ENCODE measurements at regions not wholly inside any gene's neighbourhood (a gene's known extent, or its start where the extent isn't known, plus 50 kb on each side); places are given as distances from the start of the nearest gene placed in this dataset.
"Not testable (repeated sequence)": the region's sequence is repeated elsewhere in the genome, so short reads cannot be mapped to it uniquely, and the experiment has no call there.

GRCh38 chr4:66572949-66573348, 902.7 kb upstream of the EPHA5 start:
- DNase-seq (ENCODE audit: low read depth in 4 of 4, low spot score in 3 of 4), result no peak

DNA sequence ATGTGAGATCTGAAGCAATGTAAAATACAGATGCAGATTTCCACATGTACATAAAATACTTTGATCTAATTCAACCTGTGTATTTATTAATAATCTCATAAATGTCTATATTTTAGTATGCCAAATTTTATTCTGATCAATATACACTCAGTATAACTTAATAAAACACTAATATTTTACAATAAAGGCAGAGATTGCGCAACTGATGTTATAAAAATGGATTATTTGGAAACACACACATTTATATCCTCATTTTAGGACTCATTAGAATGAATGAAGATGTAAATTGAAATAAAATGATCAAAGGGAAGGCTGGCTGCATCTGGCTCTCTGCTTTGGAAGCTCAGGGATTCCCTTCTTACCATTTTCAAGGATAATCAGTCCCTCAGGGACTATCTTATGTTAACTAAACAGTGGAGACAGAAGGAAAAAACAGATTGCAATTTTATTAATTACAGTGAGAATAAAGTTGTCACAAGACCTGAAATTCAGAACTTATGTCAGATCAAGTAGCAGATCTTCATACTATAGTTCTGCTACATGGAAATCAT, 900.9 kb upstream of the EPHA5 start:
- no peak for DNase-seq (ENCODE audit: low read depth in 4 of 4, low spot score in 3 of 4)

GRCh38 chr4:66569228-66569627, 898.9 kb upstream of the EPHA5 start:
- DNase-seq (ENCODE audit: low read depth in 4 of 4, low spot score in 3 of 4), result no peak

- DNase-seq (ENCODE audit: low read depth in 4 of 4, low spot score in 3 of 4), result no peak
Measured at GRCh38 chr4:66568431-66568830, 898.1 kb upstream of the EPHA5 start.

GRCh38 chr4:66568001-66568400, 897.7 kb upstream of the EPHA5 start:
- no peak for DNase-seq (ENCODE audit: low read depth in 4 of 4, low spot score in 3 of 4)

- DNase-seq (ENCODE audit: low read depth in 4 of 4, low spot score in 3 of 4), result no peak
Measured at GRCh38 chr4:66567551-66567950, 897.3 kb upstream of the EPHA5 start.

DNA sequence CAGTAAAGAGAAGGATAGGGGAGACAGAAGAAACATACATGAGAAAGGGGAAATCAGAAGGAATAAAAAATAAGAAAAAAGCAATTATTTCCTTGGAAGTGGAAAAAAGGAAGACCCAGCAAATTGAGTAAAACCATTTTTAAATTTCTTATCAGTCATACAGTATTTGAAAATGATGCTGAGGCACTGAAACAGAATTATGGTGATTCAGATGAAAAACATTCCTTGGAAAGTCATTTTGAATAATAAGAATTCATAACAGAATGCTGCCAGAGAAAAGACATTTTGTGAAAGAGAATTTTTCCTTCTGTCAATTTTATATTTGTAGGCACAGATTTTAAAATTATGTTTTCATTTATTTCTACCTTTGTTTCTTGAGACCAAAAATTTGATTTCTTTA, 895.5 kb upstream of the EPHA5 start:
- no peak for DNase-seq (ENCODE audit: low read depth in 4 of 4, low spot score in 3 of 4)

- DNase-seq (ENCODE audit: low read depth in 4 of 4, low spot score in 3 of 4), result no peak
Measured at GRCh38 chr4:66564901-66565651, 894.8 kb upstream of the EPHA5 start.

GRCh38 chr4:66562276-66562806, 892.1 kb upstream of the EPHA5 start:
- no peak for DNase-seq (ENCODE audit: low read depth in 4 of 4, low spot score in 3 of 4)

GRCh38 chr4:66561465-66562053, 891.3 kb upstream of the EPHA5 start:
- not testable (repeated sequence) for DNase-seq (ENCODE audit: low read depth in 4 of 4, low spot score in 3 of 4)

GRCh38 chr4:66558651-66559050, 888.4 kb upstream of the EPHA5 start:
- DNase-seq (ENCODE audit: low read depth in 4 of 4, low spot score in 3 of 4), result no peak

GRCh38 chr4:66556651-66557278, 886.5 kb upstream of the EPHA5 start:
- no peak for DNase-seq (ENCODE audit: low read depth in 4 of 4, low spot score in 3 of 4)

DNA sequence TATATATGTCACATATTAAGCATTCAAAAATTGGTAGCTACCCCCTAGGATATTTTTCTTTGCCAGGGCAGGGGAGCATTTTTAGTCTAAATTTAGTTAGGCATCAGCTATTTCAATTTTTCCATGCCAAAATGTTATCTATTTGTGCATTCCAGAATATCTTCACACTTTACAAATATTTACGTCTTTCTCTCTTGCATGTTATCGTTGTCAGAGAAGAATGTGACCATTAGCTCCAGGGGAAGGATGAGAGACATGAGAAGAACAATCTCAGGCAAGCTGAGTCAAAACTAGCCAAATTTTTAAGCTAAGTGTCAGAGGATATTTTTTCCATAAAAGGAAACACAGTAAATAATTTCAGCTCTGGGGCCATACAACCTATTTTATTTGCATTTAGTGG, 885.0 kb upstream of the EPHA5 start:
- no peak for DNase-seq (ENCODE audit: low read depth in 4 of 4, low spot score in 3 of 4)

DNA sequence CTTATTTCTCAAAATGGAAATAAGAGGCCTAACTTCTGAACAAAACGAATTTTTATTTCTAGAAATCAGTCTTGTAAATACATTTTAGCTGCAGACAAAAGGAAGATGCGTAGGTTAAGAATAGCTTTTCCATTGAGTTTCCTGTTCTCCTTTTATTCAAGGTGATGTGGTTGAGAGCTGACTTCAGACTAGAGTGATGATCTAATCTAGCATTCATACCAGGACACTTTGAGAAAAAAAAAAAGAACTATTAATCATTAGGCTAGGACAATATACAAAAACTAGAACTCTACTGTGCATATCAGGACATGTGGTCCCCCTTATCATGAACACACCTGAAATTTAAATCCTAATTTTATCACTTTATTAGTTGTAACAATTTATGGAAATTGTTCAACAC, 884.5 kb upstream of the EPHA5 start:
- no peak for DNase-seq (ENCODE audit: low read depth in 4 of 4, low spot score in 3 of 4)

DNA sequence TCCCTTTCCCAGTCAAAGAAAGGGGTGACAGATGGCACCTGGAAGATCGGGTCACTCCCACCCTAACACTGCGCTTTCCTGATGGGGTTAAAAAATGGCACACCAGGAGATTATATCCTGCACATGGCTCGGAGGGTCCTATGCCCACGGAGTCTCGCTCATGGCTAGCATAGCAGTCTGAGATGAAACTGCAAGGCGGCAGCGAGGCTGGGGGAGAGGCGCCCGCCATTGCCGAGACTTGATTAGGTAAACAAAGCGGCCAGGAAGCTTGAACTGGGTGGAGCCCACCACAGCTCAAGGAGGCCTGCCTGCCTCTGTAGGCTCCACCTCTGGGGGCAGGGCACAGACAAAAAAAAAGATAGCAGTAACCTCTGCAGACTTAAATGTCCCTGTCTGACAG, 875.0 kb upstream of the EPHA5 start:
- DNase-seq (ENCODE audit: low read depth in 4 of 4, low spot score in 3 of 4), result not testable (repeated sequence)

DNA sequence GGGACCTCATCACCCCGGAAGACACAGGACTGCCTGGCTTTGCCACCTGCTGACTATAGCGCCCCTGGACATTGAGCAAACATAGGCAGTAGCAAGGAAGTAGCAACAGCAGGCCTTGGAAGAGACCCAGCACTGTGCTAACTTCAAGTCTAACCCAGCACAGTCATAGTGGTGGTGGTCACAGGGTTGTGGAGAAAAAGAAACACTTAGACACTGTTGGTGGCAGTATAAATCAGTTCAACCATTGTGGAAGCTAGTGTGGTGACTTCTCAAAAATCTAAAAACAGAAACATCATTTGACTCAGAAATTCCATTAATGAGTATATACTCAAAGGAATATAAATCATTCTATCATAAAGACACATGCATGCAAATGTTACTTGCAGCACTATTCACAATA, 874.0 kb upstream of the EPHA5 start:
- no peak for DNase-seq (ENCODE audit: low read depth in 4 of 4, low spot score in 3 of 4)

DNA sequence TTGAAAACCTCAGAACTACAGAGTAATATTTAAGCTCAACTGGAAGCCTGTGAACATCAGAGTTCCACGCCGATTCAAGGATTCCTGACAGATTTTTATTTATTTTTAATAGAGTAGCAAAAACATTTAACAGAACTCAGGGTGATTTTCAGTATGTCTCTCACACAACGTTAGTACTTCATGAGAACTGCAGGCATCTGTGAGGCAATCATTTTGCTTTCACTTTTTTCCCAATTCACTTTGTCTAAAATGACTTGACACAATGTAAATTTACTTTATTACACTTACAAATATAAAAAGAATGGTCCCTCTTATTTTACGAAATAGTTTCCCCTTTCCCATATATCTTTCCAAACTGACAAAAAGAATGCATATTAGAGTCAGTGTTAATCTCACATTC, 869.5 kb upstream of the EPHA5 start:
- no peak for DNase-seq (ENCODE audit: low read depth in 4 of 4, low spot score in 3 of 4)

- no peak for DNase-seq (ENCODE audit: low read depth in 4 of 4, low spot score in 3 of 4)
Measured at GRCh38 chr4:66524781-66525180, 854.5 kb upstream of the EPHA5 start.

- DNase-seq (ENCODE audit: low read depth in 4 of 4, low spot score in 3 of 4), result no peak
Measured at GRCh38 chr4:66522244-66522643, 852.0 kb upstream of the EPHA5 start.

GRCh38 chr4:66516940-66517339, 846.7 kb upstream of the EPHA5 start:
- no peak for DNase-seq (ENCODE audit: low read depth in 4 of 4, low spot score in 3 of 4)

DNA sequence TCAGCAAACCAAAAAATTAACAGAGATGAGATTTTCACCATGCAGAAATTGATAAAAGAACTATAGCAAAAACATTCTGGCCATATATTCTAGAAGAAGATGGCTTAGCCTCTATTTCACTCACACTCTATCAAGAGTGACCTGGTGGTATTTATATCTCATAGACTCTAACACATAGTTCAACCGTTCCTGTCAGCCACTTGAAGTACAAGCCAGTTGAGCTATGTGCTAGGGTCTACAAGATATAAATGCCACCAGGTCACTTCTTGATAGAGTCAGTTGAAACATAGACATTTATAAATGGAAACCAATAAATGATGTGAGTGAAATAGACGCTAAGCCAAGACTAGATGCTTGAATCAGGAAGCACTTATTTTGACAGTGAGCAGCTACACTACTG, 836.7 kb upstream of the EPHA5 start:
- DNase-seq (ENCODE audit: low read depth in 4 of 4, low spot score in 3 of 4), result no peak

DNA sequence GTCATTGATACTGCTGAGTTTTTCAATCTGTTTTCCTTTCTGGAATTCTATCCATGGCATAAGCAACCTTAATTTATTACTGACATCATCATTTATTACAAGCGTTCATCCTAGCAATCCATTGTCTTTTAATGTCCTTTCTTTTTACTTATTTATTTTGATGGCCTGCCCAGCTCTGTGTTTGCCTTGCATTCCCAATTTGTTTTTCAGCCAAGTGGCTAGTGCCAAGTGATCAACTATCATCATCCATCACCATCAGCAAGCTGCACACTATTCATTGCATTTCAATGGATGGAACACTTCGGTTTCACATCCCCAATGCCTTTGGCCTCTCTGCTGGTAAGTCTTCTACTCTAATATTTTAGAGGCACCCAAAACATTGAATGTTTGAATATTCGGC, 831.7 kb upstream of the EPHA5 start:
- no peak for DNase-seq (ENCODE audit: low read depth in 4 of 4, low spot score in 3 of 4)

All from right renal pelvis (tissue), 4 donors.